Naive thymus-derived CD4-positive, alpha-beta T cell (primary cell): ENCODE measurements at regions not wholly inside any gene's neighbourhood (a gene's known extent, or its start where the extent isn't known, plus 50 kb on each side); places are given as distances from the start of the nearest gene placed in this dataset.

Experiments
- ATAC-seq: fragments of 150-1000 bp; cut with Tn5 transposase; 2 replicates; pipeline ENCODE4 v1.10.0; 2021; ENCODE audit warnings: mild to moderate bottlenecking, moderate library complexity
- CTCF ChIA-PET: fragments of 350-600 bp; sonication (Branson Sonifier 250); formaldehyde crosslinking; loops from one replicate; lab custom pipeline; 2021; ENCODE audit warnings: antibody characterized with exemption; lab: Charles Lee
- POLR2A ChIA-PET: fragments of 350-600 bp; sonication (Branson Sonifier 250); formaldehyde crosslinking; loops from one replicate; lab custom pipeline; 2021; ENCODE audit warnings: antibody characterized with exemption, inconsistent platforms; lab: Charles Lee
- DNase-seq, 9 donors: peaks; one replicate each; pipeline versions ENCODE4 v3.0.0 to v3.0.0-alpha.2; 2020 to 2022; ENCODE audit warnings: mixed read lengths in 1 of 9
- H3K27ac ChIP-seq: one replicate; pipeline ENCODE4 v1.7.0; 2013; ENCODE audit warnings: mild to moderate bottlenecking, low read depth, low read length, moderate library complexity
- H3K27me3 ChIP-seq, 2 donors: one replicate each; pipeline ENCODE4 v1.7.0; 2013; ENCODE audit warnings: low read length in 2 of 2, mild to moderate bottlenecking in 2 of 2, moderate library complexity in 2 of 2; ENCODE audit not compliant: control insufficient read depth in 2 of 2, insufficient read depth in 2 of 2
- H3K36me3 ChIP-seq, 3 experiments: 1 replicate in 2 of 3; 2 replicates in 1 of 3; pipeline ENCODE4 v1.7.0; 2013; ENCODE audit warnings: low read length in 3 of 3, mild to moderate bottlenecking in 3 of 3, moderate library complexity in 1 of 3; ENCODE audit not compliant: insufficient read depth in 3 of 3, control insufficient read depth in 2 of 3
- H3K4me1 ChIP-seq, 2 donors: one replicate each; pipeline ENCODE4 v1.7.0; 2013; ENCODE audit warnings: low read length in 2 of 2, mild to moderate bottlenecking in 2 of 2, moderate library complexity in 1 of 2; ENCODE audit not compliant: control insufficient read depth in 2 of 2, insufficient read depth in 2 of 2
- H3K4me3 ChIP-seq: 2 replicates; pipeline ENCODE4 v1.7.0; 2013; ENCODE audit warnings: mild to moderate bottlenecking, low read length
- H3K9me3 ChIP-seq, 3 experiments: 1 replicate in 2 of 3; 2 replicates in 1 of 3; pipeline ENCODE4 v1.7.0; 2013; ENCODE audit warnings: low read length in 3 of 3; ENCODE audit not compliant: control insufficient read depth in 2 of 3
- H3K27ac Mint-ChIP-seq, 9 donors: one replicate each; pipeline ENCODE4 v1.8.0; 2020 to 2022; ENCODE audit warnings: mixed read lengths in 9 of 9, mild to moderate bottlenecking in 8 of 9, moderate library complexity in 5 of 9, inconsistent platforms in 2 of 9
- H3K27me3 Mint-ChIP-seq, 5 donors: one replicate each; pipeline ENCODE4 v1.8.0; 2021 to 2022; ENCODE audit warnings: mixed read lengths in 5 of 5, mild to moderate bottlenecking in 1 of 5
- H3K36me3 Mint-ChIP-seq, 5 donors: one replicate each; pipeline ENCODE4 v1.8.0; 2020 to 2022; ENCODE audit warnings: mixed read lengths in 5 of 5, mild to moderate bottlenecking in 3 of 5, inconsistent platforms in 1 of 5
- H3K4me1 Mint-ChIP-seq, 7 donors: one replicate each; pipeline ENCODE4 v1.8.0; 2020 to 2022; ENCODE audit warnings: mixed read lengths in 7 of 7, mild to moderate bottlenecking in 3 of 7, inconsistent platforms in 1 of 7
- H3K4me3 Mint-ChIP-seq, 10 donors: one replicate each; pipeline ENCODE4 v1.8.0; 2020 to 2022; ENCODE audit warnings: mild to moderate bottlenecking in 10 of 10, mixed read lengths in 10 of 10, moderate library complexity in 6 of 10, inconsistent platforms in 2 of 10
- H3K9me3 Mint-ChIP-seq, 11 donors: one replicate each; pipeline ENCODE4 v1.8.0; 2020 to 2022; ENCODE audit warnings: mixed read lengths in 11 of 11, mild to moderate bottlenecking in 4 of 11, inconsistent platforms in 1 of 11, moderate library complexity in 1 of 11
- intact Hi-C, 2 donors: fragments of 100-400 bp; cut with micrococcal nuclease; formaldehyde crosslinking; loops; one replicate each; pipeline ENCODE4 v1.15.1; 2023

GRCh38 chr2:10514273-10514672 is 66.1 kb upstream of the ODC1 start:
- Histone ChIP-seq H3K9me3 (peaks cover 0 to 21% (median 0%) of the 10 kb centered on the region in 3 experiments), H3K27me3 (no peaks in the 10 kb centered on the region), H3K36me3 (no peaks in the 10 kb centered on the region), H3K27ac (no peak overlapping the region), H3K4me3 (no peak overlapping the region), H3K4me1 (no peaks in the 10 kb centered on the region)
- H3K27me3 Mint-ChIP-seq, result peaks cover 0 to 25% (median 0%) of the 10 kb centered on the region in 5 donors
- ChIA-PET POLR2A (no interaction called here), CTCF (no interaction called here)
- H3K4me1 Mint-ChIP-seq, result peaks cover 0 to 6% (median 0%) of the 10 kb centered on the region in 7 donors
- no peak overlapping the region for H3K4me3 Mint-ChIP-seq
- DNase-seq (no peak), ATAC-seq (no peak)
- intact Hi-C loops, result no loop called here
- peaks cover 0 to 20% (median 5%) of the 10 kb centered on the region in 5 donors for H3K36me3 Mint-ChIP-seq
- no peak overlapping the region for H3K27ac Mint-ChIP-seq
- peaks cover 9 to 36% (median 21%) of the 10 kb centered on the region in 11 donors for H3K9me3 Mint-ChIP-seq

GRCh38 chr2:10513201-10513600 is 65.1 kb upstream of the ODC1 start:
- Mint-ChIP-seq H3K4me1 (peaks cover 0 to 6% (median 0%) of the 10 kb centered on the region in 7 donors), H3K9me3 (peaks cover 9 to 36% (median 21%) of the 10 kb centered on the region in 11 donors), H3K27ac (peak overlapping the region in 1 of 9 donors; percentile 13), H3K4me3 (no peak overlapping the region), H3K36me3 (peaks cover 0 to 20% (median 5%) of the 10 kb centered on the region in 5 donors), H3K27me3 (peaks cover 0 to 35% (median 0%) of the 10 kb centered on the region in 5 donors)
- Histone ChIP-seq H3K4me1 (no peaks in the 10 kb centered on the region), H3K27ac (no peak overlapping the region), H3K4me3 (no peak overlapping the region), H3K36me3 (no peaks in the 10 kb centered on the region), H3K27me3 (no peaks in the 10 kb centered on the region), H3K9me3 (peaks cover 0 to 21% (median 0%) of the 10 kb centered on the region in 3 experiments)
- intact Hi-C loops, result no loop called here
- CTCF ChIA-PET, result no interaction called here
- POLR2A ChIA-PET, result interaction anchor here (1.0 kb wide), 1 partner anchor 20 kb away, joined by 3 read pairs; no protein-coding TSS in a partner anchor
- ATAC-seq (no peak), DNase-seq (no peak)

GRCh38 chr2:10508038-10508437 is 59.9 kb upstream of the ODC1 start:
- H3K27me3 ChIP-seq, result no peaks in the 10 kb centered on the region
- H3K27ac Mint-ChIP-seq, result no peak overlapping the region
- no peaks in the 10 kb centered on the region for H3K4me1 Mint-ChIP-seq
- no peak overlapping the region for H3K27ac ChIP-seq
- ATAC-seq (no peak), DNase-seq (no peak)
- H3K9me3 ChIP-seq, result no peaks in the 10 kb centered on the region
- no peak overlapping the region for H3K4me3 Mint-ChIP-seq
- no peaks in the 10 kb centered on the region for H3K36me3 ChIP-seq
- no peaks in the 10 kb centered on the region for H3K9me3 Mint-ChIP-seq
- ChIA-PET CTCF (no interaction called here), POLR2A (no interaction called here)
- intact Hi-C loops, result no loop called here
- peaks cover 0 to 41% (median 0%) of the 10 kb centered on the region in 5 donors for H3K27me3 Mint-ChIP-seq
- no peak overlapping the region for H3K4me3 ChIP-seq
- H3K4me1 ChIP-seq, result no peaks in the 10 kb centered on the region
- no peaks in the 10 kb centered on the region for H3K36me3 Mint-ChIP-seq

GRCh38 chr2:10507106-10507505 is 59.0 kb upstream of the ODC1 start:
- Mint-ChIP-seq H3K27ac (no peak overlapping the region), H3K4me1 (peaks cover 0 to 2% (median 0%) of the 10 kb centered on the region in 7 donors), H3K9me3 (no peaks in the 10 kb centered on the region), H3K4me3 (no peak overlapping the region), H3K36me3 (no peaks in the 10 kb centered on the region), H3K27me3 (peaks cover 0 to 41% (median 7%) of the 10 kb centered on the region in 5 donors)
- Histone ChIP-seq H3K27me3 (no peaks in the 10 kb centered on the region), H3K36me3 (no peaks in the 10 kb centered on the region), H3K4me3 (no peak overlapping the region), H3K4me1 (no peaks in the 10 kb centered on the region), H3K9me3 (no peaks in the 10 kb centered on the region), H3K27ac (no peak overlapping the region)
- intact Hi-C loops, result no loop called here
- POLR2A ChIA-PET, result no interaction called here
- ATAC-seq (no peak), DNase-seq (peak in 1 of 9 donors; percentile 3)
- CTCF ChIA-PET, result interaction anchor here (0.7 kb wide), 1 partner anchor 99 kb away, joined by 3 read pairs; no protein-coding TSS in a partner anchor

- Mint-ChIP-seq H3K36me3 (no peaks in the 10 kb centered on the region), H3K27me3 (peaks cover 0 to 25% (median 8%) of the 10 kb centered on the region in 5 donors), H3K27ac (no peak overlapping the region), H3K9me3 (no peaks in the 10 kb centered on the region), H3K4me1 (peaks cover 0 to 2% (median 0%) of the 10 kb centered on the region in 7 donors), H3K4me3 (no peak overlapping the region)
- peak in 1 of 9 donors; percentile 18 for DNase-seq
- no peak for ATAC-seq
- Histone ChIP-seq H3K27me3 (no peaks in the 10 kb centered on the region), H3K36me3 (no peaks in the 10 kb centered on the region), H3K9me3 (no peaks in the 10 kb centered on the region), H3K27ac (no peak overlapping the region), H3K4me3 (no peak overlapping the region), H3K4me1 (no peaks in the 10 kb centered on the region)
- ChIA-PET CTCF (interaction anchor here (0.7 kb wide), 1 partner anchor 204 kb away, joined by 3 read pairs; no protein-coding TSS in a partner anchor), POLR2A (no interaction called here)
- intact Hi-C loops, result no loop called here
These were observed 57.1 kb upstream of the ODC1 start for GRCh38 chr2:10504994-10505820.

- Mint-ChIP-seq H3K4me3 (no peak overlapping the region), H3K27me3 (peaks cover 0 to 20% (median 8%) of the 10 kb centered on the region in 5 donors), H3K27ac (no peak overlapping the region), H3K36me3 (no peaks in the 10 kb centered on the region), H3K9me3 (no peaks in the 10 kb centered on the region), H3K4me1 (peaks cover 0 to 2% (median 0%) of the 10 kb centered on the region in 7 donors)
- Histone ChIP-seq H3K9me3 (no peaks in the 10 kb centered on the region), H3K36me3 (no peaks in the 10 kb centered on the region), H3K4me1 (no peaks in the 10 kb centered on the region), H3K27ac (no peak overlapping the region), H3K27me3 (no peaks in the 10 kb centered on the region), H3K4me3 (no peak overlapping the region)
- DNase-seq (peak in 1 of 9 donors; percentile 10), ATAC-seq (no peak)
- intact Hi-C loops, result no loop called here
- POLR2A ChIA-PET, result no interaction called here
- CTCF ChIA-PET, result interaction anchor here (0.7 kb wide), 1 partner anchor 203 kb away, joined by 3 read pairs; no protein-coding TSS in a partner anchor
These were observed 56.4 kb upstream of the ODC1 start for GRCh38 chr2:10504370-10504993.
